SK-N-SH (cell line): ENCODE measurements at regions not wholly inside any gene's neighbourhood (a gene's known extent, or its start where the extent isn't known, plus 50 kb on each side); places are given as distances from the start of the nearest gene placed in this dataset.

Experiments
- CTCF ChIA-PET: fragments of 300-600, 350-600 bp; formaldehyde crosslinking; extraction: SDS; loops from one replicate; lab custom pipeline; 2021; lab: Yijun Ruan, JAX
- POLR2A ChIA-PET: fragments of 350-600 bp; sonication (Branson Sonifier 250); formaldehyde crosslinking; extraction: SDS; loops from one replicate; lab custom pipeline; 2020; ENCODE audit warnings: antibody characterized with exemption, inconsistent platforms; lab: Yijun Ruan, JAX
- DNase-seq: peaks from one replicate; pipeline ENCODE4 v3.0.0; 2012
- H2AFZ ChIP-seq: fragments of 200-600 bp; sonication (generic); 2 replicates; pipeline ENCODE4 v1.8.1; 2016; ENCODE audit warnings: antibody characterized with exemption, mild to moderate bottlenecking, low read depth
- H3F3A ChIP-seq: fragments of 200-600 bp; sonication (generic); replicated peaks from 2 replicates; pipeline ENCODE3; 2016; ENCODE audit warnings: antibody characterized with exemption, mild to moderate bottlenecking; ENCODE audit not compliant: insufficient read depth
- H3K27ac ChIP-seq, 2 experiments: fragments of 200-500 bp in 1 of 2; fragments of 200-600 bp in 1 of 2; sonication (Bioruptor generic) in 1 of 2; sonication (generic), shearing (Covaris generic) in 1 of 2; 2 replicates each; pipeline versions ENCODE4 v1.5.1 to v1.6.1; 2014 to 2016; ENCODE audit warnings: low read depth in 2 of 2, inconsistent platforms in 1 of 2, low read length in 1 of 2, mild to moderate bottlenecking in 1 of 2, mixed read lengths in 1 of 2
- H3K27me3 ChIP-seq: fragments of 200-600 bp; sonication (generic), shearing (Covaris generic); 2 replicates; pipeline ENCODE4 v1.6.1; 2016; ENCODE audit warnings: mixed run types; ENCODE audit not compliant: insufficient read depth
- H3K36me3 ChIP-seq, 2 experiments: fragments of 200-500 bp in 1 of 2; fragments of 200-600 bp in 1 of 2; sonication (Bioruptor generic) in 1 of 2; sonication (generic) in 1 of 2; replicated peaks in 1 of 2; 2 replicates each; pipeline versions ENCODE3 to v1.5.1; 2014 to 2016; ENCODE audit warnings: low read length in 1 of 2, mild to moderate bottlenecking in 1 of 2; ENCODE audit not compliant: insufficient read depth in 2 of 2, control insufficient read depth in 1 of 2
- H3K4me1 ChIP-seq, 2 experiments: fragments of 200-500 bp in 1 of 2; fragments of 200-600 bp in 1 of 2; sonication (Bioruptor generic) in 1 of 2; sonication (generic), shearing (Covaris generic) in 1 of 2; 2 replicates each; pipeline versions ENCODE4 v1.5.1 to v1.6.1; 2014 to 2016; ENCODE audit warnings: low read depth in 1 of 2, low read length in 1 of 2, mixed run types in 1 of 2; ENCODE audit not compliant: insufficient read depth in 2 of 2, control insufficient read depth in 1 of 2
- H3K4me2 ChIP-seq: fragments of 200-600 bp; sonication (generic), shearing (Covaris generic); 2 replicates; pipeline ENCODE4 v1.6.1; 2017; ENCODE audit warnings: mixed run types
- H3K4me3 ChIP-seq, 2 experiments: fragments of 200-500 bp in 1 of 2; fragments of 200-600 bp in 1 of 2; sonication (Bioruptor generic) in 1 of 2; sonication (generic), shearing (Covaris generic) in 1 of 2; 2 replicates each; pipeline versions ENCODE4 v1.5.1 to v1.8.1; 2014 to 2016; ENCODE audit warnings: low read depth in 2 of 2, inconsistent platforms in 1 of 2, low read length in 1 of 2, mild to moderate bottlenecking in 1 of 2, mixed read lengths in 1 of 2, moderate library complexity in 1 of 2
- H3K79me2 ChIP-seq: fragments of 200-600 bp; sonication (generic); 2 replicates; pipeline ENCODE4 v1.8.1; 2017; ENCODE audit warnings: mild to moderate bottlenecking; ENCODE audit not compliant: insufficient read depth
- H3K9ac ChIP-seq: fragments of 200-600 bp; sonication (generic); 2 replicates; pipeline ENCODE4 v1.6.1; 2017; ENCODE audit warnings: mixed run types
- H3K9me2 ChIP-seq: fragments of 200-600 bp; sonication (generic); 2 replicates; pipeline ENCODE4 v1.6.1; 2017; ENCODE audit warnings: mixed run types
- H3K9me3 ChIP-seq: fragments of 200-600 bp; sonication (generic); 2 replicates; pipeline ENCODE4 v1.6.1; 2017; ENCODE audit warnings: mixed run types, mild to moderate bottlenecking, moderate library complexity
- H4K20me1 ChIP-seq: fragments of 200-600 bp; sonication (generic); 2 replicates; pipeline ENCODE4 v1.6.1; 2017; ENCODE audit warnings: mild to moderate bottlenecking, mixed run types; ENCODE audit not compliant: insufficient read depth
- POLR2AphosphoS5 ChIP-seq: IDR thresholded peaks from 2 replicates; pipeline ENCODE4 v1.6.1; 2012; ENCODE audit warnings: low read depth, low read length
- RAD21 ChIP-seq: IDR thresholded peaks from 2 replicates; pipeline ENCODE4 v1.6.1; 2012; ENCODE audit warnings: mild to moderate bottlenecking, low read length
- RFX5 ChIP-seq: IDR thresholded peaks from 2 replicates; pipeline ENCODE4 v1.6.1; 2012; ENCODE audit warnings: mild to moderate bottlenecking, improper control_type of control experiment, low read length
- SMC3 ChIP-seq: IDR thresholded peaks from 2 replicates; pipeline ENCODE4 v1.6.1; 2012; ENCODE audit warnings: low read depth, low read length, improper control_type of control experiment
- WGBS: methylation state at CpG from one replicate; pipeline ENCODE4 v1.1.6; 2017; ENCODE audit warnings: low lambda C conversion rate; 5-methylcytosine and 5-hydroxymethylcytosine counted together
- TF ChIP-seq, protein P1 (sequence below): IDR thresholded peaks from 2 replicates; pipeline ENCODE4 v1.6.1; 2012; ENCODE audit warnings: mild to moderate bottlenecking, low read depth, low read length, moderate library complexity
- TF ChIP-seq, protein P2 (sequence below): fragments of 150-350 bp; IDR thresholded peaks from 2 replicates; pipeline ENCODE4 v1.6.1; 2016; ENCODE audit warnings: mild to moderate bottlenecking, low read depth, low read length
- TF ChIP-seq, protein P3 (sequence below): fragments of 150-350 bp; IDR thresholded peaks from 2 replicates; pipeline ENCODE4 v1.6.1; 2017; ENCODE audit warnings: antibody characterized with exemption, low read length, low read depth, borderline replicate concordance
- TF ChIP-seq, protein P4 (sequence below): IDR thresholded peaks from 2 replicates; pipeline ENCODE4 v1.4.0; 2012; ENCODE audit warnings: low read depth, borderline replicate concordance

DNA sequence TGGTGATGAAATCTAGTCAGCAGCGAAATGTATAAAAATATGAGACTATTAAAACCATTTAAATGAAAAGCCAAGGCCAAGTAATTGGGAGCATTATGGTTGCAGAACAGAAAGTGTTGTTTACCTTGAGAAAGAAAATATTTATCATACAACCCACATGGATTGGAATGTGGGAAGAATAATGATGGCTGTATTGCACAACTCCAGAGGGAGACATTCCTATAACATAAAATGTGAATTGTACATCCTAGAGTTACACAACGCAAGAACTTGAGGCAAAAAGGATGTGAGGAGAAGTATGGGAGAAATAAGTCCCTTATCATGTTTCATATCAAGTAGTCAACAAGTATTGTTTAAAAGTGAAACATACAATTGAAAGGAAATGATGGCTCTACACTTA, 1014.0 kb upstream of the SEMA6A start (continued):
- TF ChIP-seq RFX5, result no peak
- TF ChIP-seq, protein P1, sequence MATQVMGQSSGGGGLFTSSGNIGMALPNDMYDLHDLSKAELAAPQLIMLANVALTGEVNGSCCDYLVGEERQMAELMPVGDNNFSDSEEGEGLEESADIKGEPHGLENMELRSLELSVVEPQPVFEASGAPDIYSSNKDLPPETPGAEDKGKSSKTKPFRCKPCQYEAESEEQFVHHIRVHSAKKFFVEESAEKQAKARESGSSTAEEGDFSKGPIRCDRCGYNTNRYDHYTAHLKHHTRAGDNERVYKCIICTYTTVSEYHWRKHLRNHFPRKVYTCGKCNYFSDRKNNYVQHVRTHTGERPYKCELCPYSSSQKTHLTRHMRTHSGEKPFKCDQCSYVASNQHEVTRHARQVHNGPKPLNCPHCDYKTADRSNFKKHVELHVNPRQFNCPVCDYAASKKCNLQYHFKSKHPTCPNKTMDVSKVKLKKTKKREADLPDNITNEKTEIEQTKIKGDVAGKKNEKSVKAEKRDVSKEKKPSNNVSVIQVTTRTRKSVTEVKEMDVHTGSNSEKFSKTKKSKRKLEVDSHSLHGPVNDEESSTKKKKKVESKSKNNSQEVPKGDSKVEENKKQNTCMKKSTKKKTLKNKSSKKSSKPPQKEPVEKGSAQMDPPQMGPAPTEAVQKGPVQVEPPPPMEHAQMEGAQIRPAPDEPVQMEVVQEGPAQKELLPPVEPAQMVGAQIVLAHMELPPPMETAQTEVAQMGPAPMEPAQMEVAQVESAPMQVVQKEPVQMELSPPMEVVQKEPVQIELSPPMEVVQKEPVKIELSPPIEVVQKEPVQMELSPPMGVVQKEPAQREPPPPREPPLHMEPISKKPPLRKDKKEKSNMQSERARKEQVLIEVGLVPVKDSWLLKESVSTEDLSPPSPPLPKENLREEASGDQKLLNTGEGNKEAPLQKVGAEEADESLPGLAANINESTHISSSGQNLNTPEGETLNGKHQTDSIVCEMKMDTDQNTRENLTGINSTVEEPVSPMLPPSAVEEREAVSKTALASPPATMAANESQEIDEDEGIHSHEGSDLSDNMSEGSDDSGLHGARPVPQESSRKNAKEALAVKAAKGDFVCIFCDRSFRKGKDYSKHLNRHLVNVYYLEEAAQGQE, result no peak

DNA sequence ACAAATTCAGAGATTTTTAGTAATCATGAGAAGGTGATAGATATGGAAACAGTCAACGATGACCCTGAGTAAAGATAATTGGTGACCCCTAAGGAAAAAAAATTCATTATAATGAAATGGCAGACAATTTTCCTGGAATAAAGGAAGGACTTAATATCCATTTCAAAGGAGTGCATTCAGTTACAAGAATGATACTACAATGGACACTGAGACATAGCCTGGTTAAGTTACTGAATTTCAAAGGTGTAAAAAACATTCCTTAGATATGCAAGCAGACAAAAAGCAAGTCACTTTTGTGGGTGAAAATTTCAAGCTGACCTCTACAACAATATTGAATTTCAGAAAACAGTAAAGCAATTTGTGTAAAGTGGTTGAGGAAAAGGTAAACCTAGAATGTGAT, 1012.5 kb upstream of the SEMA6A start:
- no peaks in the 10 kb centered on the region for H3K9me3 ChIP-seq
- H3K9me2 ChIP-seq, result no peaks in the 10 kb centered on the region
- no peaks in the 10 kb centered on the region for H3K27me3 ChIP-seq
- no peak overlapping the region for H3K4me3 ChIP-seq
- no peaks in the 10 kb centered on the region for H3K36me3 ChIP-seq
- 35% methylated on average over 1 of the region's 1 CpG for WGBS
- H3K9ac ChIP-seq, result no peak overlapping the region
- CTCF ChIA-PET, result no interaction called here
- H3K4me2 ChIP-seq, result no peak overlapping the region
- no peak overlapping the region for H2AFZ ChIP-seq
- H4K20me1 ChIP-seq, result no peaks in the 10 kb centered on the region
- POLR2A ChIA-PET, result no interaction called here
- H3F3A ChIP-seq, result no peaks in the 10 kb centered on the region
- no peak overlapping the region for H3K27ac ChIP-seq
- TF ChIP-seq, protein P2, sequence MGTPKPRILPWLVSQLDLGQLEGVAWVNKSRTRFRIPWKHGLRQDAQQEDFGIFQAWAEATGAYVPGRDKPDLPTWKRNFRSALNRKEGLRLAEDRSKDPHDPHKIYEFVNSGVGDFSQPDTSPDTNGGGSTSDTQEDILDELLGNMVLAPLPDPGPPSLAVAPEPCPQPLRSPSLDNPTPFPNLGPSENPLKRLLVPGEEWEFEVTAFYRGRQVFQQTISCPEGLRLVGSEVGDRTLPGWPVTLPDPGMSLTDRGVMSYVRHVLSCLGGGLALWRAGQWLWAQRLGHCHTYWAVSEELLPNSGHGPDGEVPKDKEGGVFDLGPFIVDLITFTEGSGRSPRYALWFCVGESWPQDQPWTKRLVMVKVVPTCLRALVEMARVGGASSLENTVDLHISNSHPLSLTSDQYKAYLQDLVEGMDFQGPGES, result no peak
- TF ChIP-seq POLR2AphosphoS5, result no peak
- DNase-seq, result no peak
- no peaks in the 10 kb centered on the region for H3K79me2 ChIP-seq
- H3K4me1 ChIP-seq, result no peaks in the 10 kb centered on the region

DNA sequence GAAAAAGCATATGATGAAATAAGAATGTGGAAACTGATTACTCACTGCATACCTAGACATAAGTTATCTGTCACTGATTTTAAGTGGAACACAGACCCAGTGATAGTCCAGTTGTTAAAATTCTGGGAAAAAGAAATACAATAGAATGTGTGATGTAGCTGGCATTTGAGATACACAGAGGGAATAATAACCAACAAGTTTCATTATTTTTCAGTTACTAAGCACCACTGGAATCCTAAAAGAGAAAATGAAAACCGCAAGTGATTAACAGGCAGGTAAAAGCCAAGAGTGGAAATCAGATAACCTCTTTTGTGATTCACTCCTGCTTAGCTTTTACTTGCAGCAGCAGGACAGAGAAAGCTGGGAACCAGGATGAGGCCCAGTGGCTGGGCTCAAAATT, 994.0 kb upstream of the SEMA6A start:
- 56% methylated on average over 1 of the region's 1 CpG for WGBS
- H3F3A ChIP-seq, result no peaks in the 10 kb centered on the region
- TF ChIP-seq, protein P3, sequence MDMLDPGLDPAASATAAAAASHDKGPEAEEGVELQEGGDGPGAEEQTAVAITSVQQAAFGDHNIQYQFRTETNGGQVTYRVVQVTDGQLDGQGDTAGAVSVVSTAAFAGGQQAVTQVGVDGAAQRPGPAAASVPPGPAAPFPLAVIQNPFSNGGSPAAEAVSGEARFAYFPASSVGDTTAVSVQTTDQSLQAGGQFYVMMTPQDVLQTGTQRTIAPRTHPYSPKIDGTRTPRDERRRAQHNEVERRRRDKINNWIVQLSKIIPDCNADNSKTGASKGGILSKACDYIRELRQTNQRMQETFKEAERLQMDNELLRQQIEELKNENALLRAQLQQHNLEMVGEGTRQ, result no peak
- TF ChIP-seq, protein P4, sequence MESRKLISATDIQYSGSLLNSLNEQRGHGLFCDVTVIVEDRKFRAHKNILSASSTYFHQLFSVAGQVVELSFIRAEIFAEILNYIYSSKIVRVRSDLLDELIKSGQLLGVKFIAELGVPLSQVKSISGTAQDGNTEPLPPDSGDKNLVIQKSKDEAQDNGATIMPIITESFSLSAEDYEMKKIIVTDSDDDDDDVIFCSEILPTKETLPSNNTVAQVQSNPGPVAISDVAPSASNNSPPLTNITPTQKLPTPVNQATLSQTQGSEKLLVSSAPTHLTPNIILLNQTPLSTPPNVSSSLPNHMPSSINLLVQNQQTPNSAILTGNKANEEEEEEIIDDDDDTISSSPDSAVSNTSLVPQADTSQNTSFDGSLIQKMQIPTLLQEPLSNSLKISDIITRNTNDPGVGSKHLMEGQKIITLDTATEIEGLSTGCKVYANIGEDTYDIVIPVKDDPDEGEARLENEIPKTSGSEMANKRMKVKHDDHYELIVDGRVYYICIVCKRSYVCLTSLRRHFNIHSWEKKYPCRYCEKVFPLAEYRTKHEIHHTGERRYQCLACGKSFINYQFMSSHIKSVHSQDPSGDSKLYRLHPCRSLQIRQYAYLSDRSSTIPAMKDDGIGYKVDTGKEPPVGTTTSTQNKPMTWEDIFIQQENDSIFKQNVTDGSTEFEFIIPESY, result no peak
- TF ChIP-seq RAD21, result no peak
- no peak for TF ChIP-seq SMC3
- TF ChIP-seq, all 33 proteins: peak for 0
- H2AFZ ChIP-seq, result no peak overlapping the region
- no peaks in the 10 kb centered on the region for H3K4me1 ChIP-seq
- no peaks in the 10 kb centered on the region for H3K36me3 ChIP-seq
- CTCF ChIA-PET, result no interaction called here
- H3K9me3 ChIP-seq, result no peaks in the 10 kb centered on the region
- no peak overlapping the region for H3K9ac ChIP-seq
- H3K4me2 ChIP-seq, result no peak overlapping the region
- DNase-seq, result no peak
- H4K20me1 ChIP-seq, result no peaks in the 10 kb centered on the region
- no peaks in the 10 kb centered on the region for H3K9me2 ChIP-seq
- no peak overlapping the region for H3K4me3 ChIP-seq
- no peaks in the 10 kb centered on the region for H3K27me3 ChIP-seq
- no peak overlapping the region for H3K27ac ChIP-seq
- POLR2A ChIA-PET, result no interaction called here
- H3K79me2 ChIP-seq, result no peaks in the 10 kb centered on the region
